Stimulated activated CD4-positive, alpha-beta T cell treated with anti-CD3 and anti-CD28 coated beads, Interleukin-1b, Interleukin-23, amount 100 ng/mL, for 1 hour (primary cell): ENCODE measurements at regions not wholly inside any gene's neighbourhood (a gene's known extent, or its start where the extent isn't known, plus 50 kb on each side); places are given as distances from the start of the nearest gene placed in this dataset.

ENCODE experiments used
- DNase-seq, 2 donors: peaks; one replicate each; pipeline ENCODE4 v3.0.0-alpha.2; 2020; ENCODE audit warnings: low read depth in 2 of 2

- DNase-seq, result no peak
Measured at GRCh38 chr11:82373781-82374542, 359.7 kb downstream of the FAM181B start.

GRCh38 chr11:82365351-82365750 is 368.3 kb downstream of the FAM181B start:
- no peak for DNase-seq

GRCh38 chr11:82356316-82356715 is 377.3 kb downstream of the FAM181B start:
- DNase-seq, result no peak

GRCh38 chr11:82355313-82355823 is 378.3 kb downstream of the FAM181B start:
- no peak for DNase-seq

GRCh38 chr11:82326853-82327252 is 406.8 kb downstream of the FAM181B start:
- no peak for DNase-seq

GRCh38 chr11:82321206-82321605 is 412.5 kb downstream of the FAM181B start:
- no peak for DNase-seq

GRCh38 chr11:82315093-82315492 is 418.6 kb downstream of the FAM181B start:
- no peak for DNase-seq

- no peak for DNase-seq
Measured at GRCh38 chr11:82308979-82309378, 424.7 kb downstream of the FAM181B start.

GRCh38 chr11:82305123-82305522 is 428.5 kb downstream of the FAM181B start:
- no peak for DNase-seq

GRCh38 chr11:82303671-82304070 is 430.0 kb downstream of the FAM181B start:
- DNase-seq, result no peak

GRCh38 chr11:82288471-82288870 is 445.2 kb downstream of the FAM181B start:
- DNase-seq, result no peak

- DNase-seq, result no peak
Measured at GRCh38 chr11:82270870-82271269, 462.8 kb downstream of the FAM181B start.

GRCh38 chr11:82268627-82269026 is 465.0 kb downstream of the FAM181B start:
- DNase-seq, result no peak

- no peak for DNase-seq
Measured at GRCh38 chr11:82267186-82267585, 466.5 kb downstream of the FAM181B start.

GRCh38 chr11:82261367-82261766 is 472.3 kb downstream of the FAM181B start:
- no peak for DNase-seq

- no peak for DNase-seq
Measured at GRCh38 chr11:82250047-82250446, 483.6 kb downstream of the FAM181B start.

GRCh38 chr11:82246926-82247325 is 486.7 kb downstream of the FAM181B start:
- no peak for DNase-seq

- DNase-seq, result no peak
Measured at GRCh38 chr11:82239498-82239897, 494.2 kb downstream of the FAM181B start.

GRCh38 chr11:82234256-82234655 is 499.4 kb downstream of the FAM181B start:
- no peak for DNase-seq

- no peak for DNase-seq
Measured at GRCh38 chr11:82233201-82233600, 500.5 kb downstream of the FAM181B start.

GRCh38 chr11:82229341-82229740 is 504.3 kb downstream of the FAM181B start:
- no peak for DNase-seq

- DNase-seq, result no peak
Measured at GRCh38 chr11:82225930-82226329, 507.7 kb downstream of the FAM181B start.

GRCh38 chr11:82225502-82225901 is 508.2 kb downstream of the FAM181B start:
- DNase-seq, result no peak
